ENCODE measurements at regions not wholly inside any gene's neighbourhood (a gene's known extent, or its start where the extent isn't known, plus 50 kb on each side); places are given as distances from the start of the nearest gene placed in this dataset.
A peak's percentile ranks its signal among the peaks of the same experiment; 100 is the strongest.

GRCh38 chr13:73440296-73440895 is 381.6 kb downstream of the KLF5 start:
- DNase-seq (ENCODE audit: low spot score), result no peak

- no peak for DNase-seq (ENCODE audit: low spot score)
Measured at GRCh38 chr13:73433890-73434289, 375.1 kb downstream of the KLF5 start.

GRCh38 chr13:73433458-73433857 is 374.7 kb downstream of the KLF5 start:
- no peak for DNase-seq (ENCODE audit: low spot score)

GRCh38 chr13:73429701-73430100 is 370.9 kb downstream of the KLF5 start:
- DNase-seq (ENCODE audit: low spot score), result no peak

GRCh38 chr13:73428706-73429105 is 369.9 kb downstream of the KLF5 start:
- DNase-seq (ENCODE audit: low spot score), result no peak

- no peak for DNase-seq (ENCODE audit: low spot score)
Measured at GRCh38 chr13:73428137-73428536, 369.3 kb downstream of the KLF5 start.

GRCh38 chr13:73422973-73423372 is 364.2 kb downstream of the KLF5 start:
- no peak for DNase-seq (ENCODE audit: low spot score)

- no peak for DNase-seq (ENCODE audit: low spot score)
Measured at GRCh38 chr13:73421310-73421912, 362.6 kb downstream of the KLF5 start.

GRCh38 chr13:73419186-73419585 is 360.4 kb downstream of the KLF5 start:
- DNase-seq (ENCODE audit: low spot score), result no peak

- peak; percentile 67 for DNase-seq (ENCODE audit: low spot score)
Measured at GRCh38 chr13:73417012-73417615, 358.3 kb downstream of the KLF5 start.

GRCh38 chr13:73416093-73416492 is 357.3 kb downstream of the KLF5 start:
- no peak for DNase-seq (ENCODE audit: low spot score)

GRCh38 chr13:73413656-73414055 is 354.9 kb downstream of the KLF5 start:
- no peak for DNase-seq (ENCODE audit: low spot score)

GRCh38 chr13:73412933-73413332 is 354.1 kb downstream of the KLF5 start:
- DNase-seq (ENCODE audit: low spot score), result no peak

- DNase-seq (ENCODE audit: low spot score), result no peak
Measured at GRCh38 chr13:73411067-73411809, 352.4 kb downstream of the KLF5 start.

- no peak for DNase-seq (ENCODE audit: low spot score)
Measured at GRCh38 chr13:73406454-73406853, 347.6 kb downstream of the KLF5 start.

GRCh38 chr13:73404581-73404980 is 345.8 kb downstream of the KLF5 start:
- no peak for DNase-seq (ENCODE audit: low spot score)

GRCh38 chr13:73403355-73404120 is 344.7 kb downstream of the KLF5 start:
- DNase-seq (ENCODE audit: low spot score), result no peak

- no peak for DNase-seq (ENCODE audit: low spot score)
Measured at GRCh38 chr13:73401769-73402168, 343.0 kb downstream of the KLF5 start.

GRCh38 chr13:73399347-73400216 is 340.8 kb downstream of the KLF5 start:
- no peak for DNase-seq (ENCODE audit: low spot score)

- no peak for DNase-seq (ENCODE audit: low spot score)
Measured at GRCh38 chr13:73397496-73398305, 338.9 kb downstream of the KLF5 start.
